ENCODE measurements at regions not wholly inside any gene's neighbourhood (a gene's known extent, or its start where the extent isn't known, plus 50 kb on each side); places are given as distances from the start of the nearest gene placed in this dataset.

GRCh38 chr13:90293793-90294361, 1053.6 kb upstream of the MIR17HG start:
- no peak for TF ChIP-seq ELK1 (IDR thresholded peaks at IDR 0.05; ENCODE audit: borderline replicate concordance, low read depth, low read length)
- TF ChIP-seq CTCF (conservative IDR thresholded peaks at IDR 0.05; ENCODE audit: low read depth, low read length) = no peak
- TF ChIP-seq BHLHE40 (IDR thresholded peaks at IDR 0.05; ENCODE audit: low read depth, low read length) = no peak
- TF ChIP-seq MAZ (IDR thresholded peaks at IDR 0.05; ENCODE audit: borderline replicate concordance, low read depth, low read length) = no peak
- TF ChIP-seq POLR2A (IDR thresholded peaks at IDR 0.05; ENCODE audit: low read depth, low read length) = no peak
- TF ChIP-seq FOS (IDR thresholded peaks at IDR 0.05; ENCODE audit: low read depth, low read length) = no peak
- no peak for TF ChIP-seq RCOR1 (IDR thresholded peaks at IDR 0.05; ENCODE audit: insufficient replicate concordance, low read length)

All from IMR-90 (cell line).